HUDEP-2 (cell line): ENCODE measurements at regions not wholly inside any gene's neighbourhood (a gene's known extent, or its start where the extent isn't known, plus 50 kb on each side); places are given as distances from the start of the nearest gene placed in this dataset.
A peak's percentile ranks its signal among the peaks of the same experiment; 100 is the strongest.

Source experiments
- DNase-seq, 76 experiments: peaks; one replicate each; lab custom pipeline; 2025; ENCODE audit not compliant: unreplicated experiment in 76 of 76; lab: John Stamatoyannopoulos, UW

DNA sequence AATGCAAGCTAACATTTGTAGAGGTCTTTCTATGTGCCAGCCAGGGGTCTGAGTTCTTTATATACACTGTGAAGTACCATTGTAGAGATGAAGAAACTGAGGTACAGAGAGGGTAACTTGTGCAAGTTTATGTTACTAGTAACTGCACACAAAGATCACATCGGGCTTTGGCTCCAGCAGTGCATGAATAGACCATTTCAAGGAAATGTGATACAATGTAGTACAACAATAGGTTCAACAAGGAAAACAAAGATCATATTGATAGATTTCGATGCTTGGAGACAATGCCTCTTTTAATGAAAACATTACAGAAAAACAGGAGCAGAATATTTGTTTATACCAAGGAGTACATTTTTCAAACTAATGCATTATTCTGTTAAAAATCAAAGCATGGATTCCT lies 115.3 kb downstream of the POLR2M start:
- no peak for DNase-seq

DNA sequence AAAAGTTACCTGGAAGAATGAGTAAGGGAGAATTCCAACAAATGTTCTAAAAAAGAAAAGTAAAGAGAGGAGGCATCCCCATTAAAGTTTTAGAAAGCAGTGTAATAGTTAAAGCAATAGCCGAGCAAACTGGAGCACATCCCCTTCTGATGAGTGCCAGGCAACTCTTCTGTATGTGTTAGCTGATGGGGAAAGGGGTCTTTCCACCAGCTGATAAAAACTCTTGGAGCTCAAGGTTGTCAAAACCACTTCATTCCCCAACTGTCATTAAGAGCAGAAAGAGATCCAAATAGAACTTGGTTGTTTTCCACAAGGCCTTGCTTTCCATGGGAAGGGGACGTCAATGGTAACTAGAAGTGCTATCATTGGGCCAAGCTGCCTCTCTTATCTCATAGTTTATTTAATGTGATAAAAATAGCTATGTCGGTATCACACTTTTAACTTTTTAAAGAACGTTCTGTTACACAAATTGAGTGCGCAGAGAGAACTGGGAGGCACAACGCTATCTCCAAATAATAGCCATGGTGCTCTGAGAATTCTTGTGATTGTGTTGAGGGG lies 116.9 kb downstream of the POLR2M start:
- DNase-seq, result no peak

DNA sequence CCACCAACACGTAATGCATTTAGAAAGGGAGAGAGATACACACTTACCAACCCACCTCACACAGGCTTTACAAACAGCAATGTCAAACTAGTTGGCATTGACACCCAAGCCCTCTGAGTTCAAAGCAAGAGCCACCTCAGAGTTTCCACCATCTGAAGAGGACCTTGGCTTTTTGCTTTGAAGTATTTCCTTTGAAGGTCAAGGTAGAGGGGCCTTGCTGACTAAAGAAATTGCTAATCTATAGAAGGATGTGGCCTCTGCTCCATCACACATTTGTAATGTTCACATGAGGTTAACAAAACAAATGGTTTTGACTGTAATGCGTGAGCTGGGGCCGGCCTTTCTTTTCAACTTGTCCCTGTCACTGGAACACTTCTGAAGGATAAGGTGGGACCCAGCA lies 117.7 kb downstream of the POLR2M start:
- no peak for DNase-seq

DNA sequence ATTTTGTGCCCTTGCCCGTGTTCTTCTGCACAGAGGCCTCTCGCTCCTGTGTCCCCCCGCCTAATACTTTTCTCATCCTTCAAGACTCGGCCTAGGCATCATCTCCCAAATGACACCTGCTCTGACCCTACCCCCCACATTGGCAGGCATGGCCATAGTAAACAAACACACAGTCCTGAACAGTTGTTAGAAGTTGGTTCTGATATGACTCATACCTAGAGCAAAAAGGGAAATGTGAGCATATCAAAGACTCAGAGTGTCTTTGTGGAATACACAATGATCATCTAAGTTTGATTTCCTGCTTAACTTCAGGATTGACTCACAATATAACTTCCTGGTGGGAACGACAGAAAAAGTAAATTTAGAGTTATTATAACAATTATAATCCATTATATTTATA lies 120.5 kb downstream of the POLR2M start:
- no peak for DNase-seq

DNA sequence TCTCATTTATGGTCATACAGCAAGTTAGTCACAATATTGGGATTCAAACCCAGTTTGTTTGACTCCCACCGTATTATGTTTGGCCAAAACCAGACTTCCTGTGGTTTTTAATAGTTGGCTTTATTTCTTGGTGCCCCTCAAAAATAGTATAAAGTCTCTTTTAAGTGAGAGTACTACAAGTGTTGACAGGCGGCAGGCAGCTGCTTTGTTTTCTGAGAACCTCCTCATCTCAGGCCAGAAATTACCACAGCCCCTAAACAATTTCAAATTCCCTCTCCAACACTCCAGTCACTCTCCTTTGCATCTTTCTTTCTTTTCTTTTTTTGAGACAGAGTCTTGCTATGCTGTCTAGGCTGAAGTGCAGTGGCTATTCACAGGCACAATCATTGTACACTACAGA lies 121.5 kb downstream of the POLR2M start:
- no peak for DNase-seq

DNA sequence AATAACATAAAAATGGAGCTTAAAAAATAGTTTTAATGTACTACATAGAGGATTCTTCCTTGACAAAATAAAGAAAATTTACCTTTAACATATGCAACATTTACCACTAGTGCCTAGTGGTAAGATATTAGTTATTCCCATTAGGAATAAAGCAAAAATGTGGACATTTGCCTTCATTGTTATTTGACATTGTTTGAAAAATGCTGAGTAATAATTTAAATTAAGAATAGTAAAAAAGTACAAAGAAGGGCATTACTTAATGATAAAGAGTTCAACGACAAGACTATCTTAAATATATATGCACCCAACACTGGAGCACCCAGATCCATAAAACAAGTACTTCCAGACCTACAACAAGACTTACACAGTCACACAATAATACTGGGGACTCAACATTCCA lies 125.7 kb downstream of the POLR2M start:
- no peak for DNase-seq

DNA sequence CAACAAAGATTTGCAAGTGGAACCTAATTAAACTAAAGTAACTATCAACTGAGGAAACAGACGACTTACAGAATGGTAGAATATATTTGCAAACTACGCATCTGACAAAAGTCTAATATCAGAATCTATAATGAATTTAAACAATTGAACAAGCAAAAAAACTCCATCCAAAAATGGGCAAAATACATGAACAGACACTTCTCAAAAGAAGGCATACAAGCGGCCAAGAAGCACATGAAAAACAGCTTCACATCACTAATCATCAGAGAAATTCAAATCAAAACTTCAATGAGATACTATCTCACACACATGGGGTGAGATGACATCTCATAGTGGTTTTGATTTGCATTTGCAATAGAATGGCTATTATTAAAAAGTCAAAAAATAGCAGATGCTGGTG lies 128.6 kb downstream of the POLR2M start:
- no peak for DNase-seq

DNA sequence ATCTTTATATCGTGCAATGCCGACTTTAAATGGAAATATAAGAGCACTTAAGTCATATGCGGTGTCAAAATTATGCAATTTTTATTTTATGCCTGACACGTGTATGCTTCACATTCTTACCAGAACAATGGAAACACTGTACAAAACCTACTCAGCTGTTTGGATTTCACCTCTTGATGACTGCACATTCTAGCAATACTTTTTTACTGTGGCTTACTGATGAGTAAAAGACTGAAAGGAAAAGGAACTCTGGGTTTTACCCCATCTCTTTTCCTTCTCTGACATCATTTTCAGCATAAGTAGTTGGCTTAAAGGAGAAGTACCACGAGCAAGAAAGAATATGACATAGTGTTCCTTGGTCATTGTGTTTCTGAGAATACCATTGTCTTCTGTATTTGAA lies 142.8 kb downstream of the POLR2M start:
- DNase-seq, result no peak

DNA sequence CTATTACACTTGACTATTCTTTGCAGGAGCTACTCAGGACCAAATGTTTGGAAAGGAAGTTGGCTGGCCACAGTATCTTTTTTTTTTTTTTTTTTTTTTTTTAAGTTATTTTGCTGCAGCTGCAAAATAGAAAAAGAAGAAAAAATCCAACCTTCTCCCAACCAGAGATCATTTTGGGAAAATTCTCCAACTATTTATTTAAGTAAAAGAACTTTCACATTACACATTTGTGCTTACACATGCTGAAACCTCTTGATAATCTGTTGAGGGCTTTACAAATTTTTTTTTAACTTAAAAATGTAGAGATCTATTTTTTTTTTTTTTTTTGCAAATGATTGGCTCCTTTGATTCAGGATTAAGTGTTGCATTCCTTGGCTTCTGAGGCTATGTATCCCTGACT lies 148.0 kb downstream of the POLR2M start:
- DNase-seq, result no peak

DNA sequence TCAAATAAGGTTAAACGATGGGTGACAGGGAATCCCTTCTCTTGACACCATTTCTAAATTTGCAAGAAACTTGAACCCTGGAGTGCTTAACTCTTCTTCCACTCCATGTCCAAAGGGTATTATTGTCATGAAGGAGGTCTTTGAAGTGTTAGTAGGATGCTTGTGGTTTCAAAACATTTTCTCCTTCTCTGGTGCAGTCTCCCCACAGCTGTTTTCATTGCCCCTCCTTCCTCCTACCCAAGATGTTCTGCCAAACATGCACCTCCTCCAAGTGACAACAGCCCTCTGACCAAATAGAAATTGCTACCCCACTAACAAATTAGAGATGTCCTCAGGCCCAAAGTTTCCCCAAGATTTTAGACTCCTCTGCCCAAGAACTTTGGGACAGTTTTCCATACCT lies 151.4 kb downstream of the POLR2M start:
- DNase-seq, result no peak

DNA sequence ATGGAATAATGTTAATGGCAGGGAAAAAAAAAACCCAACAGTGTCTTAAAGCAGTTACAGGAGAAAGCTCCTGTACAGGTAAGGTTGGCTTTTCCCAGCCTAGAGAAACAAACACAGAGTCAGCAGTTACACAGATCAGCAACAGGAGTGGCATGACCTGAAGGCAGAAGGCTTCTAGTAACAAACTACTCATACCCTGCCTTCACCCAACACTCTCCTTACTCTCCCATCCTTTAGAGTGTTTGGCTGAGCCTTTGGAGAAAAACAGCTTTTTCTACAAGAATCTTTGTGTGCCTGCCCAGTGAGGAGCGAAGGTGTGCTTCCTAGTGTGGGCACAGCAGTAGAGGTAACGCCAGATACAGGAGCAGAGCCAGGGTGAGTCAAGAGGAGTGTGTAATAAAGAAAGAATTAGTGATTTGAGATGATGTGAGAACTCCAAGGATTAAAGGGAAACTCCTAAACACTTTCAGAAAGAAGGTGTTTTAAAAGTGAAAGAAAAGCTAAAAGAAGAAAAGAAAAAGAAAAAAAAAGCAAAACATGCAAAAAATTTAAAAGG lies 152.7 kb downstream of the POLR2M start:
- no peak for DNase-seq

DNA sequence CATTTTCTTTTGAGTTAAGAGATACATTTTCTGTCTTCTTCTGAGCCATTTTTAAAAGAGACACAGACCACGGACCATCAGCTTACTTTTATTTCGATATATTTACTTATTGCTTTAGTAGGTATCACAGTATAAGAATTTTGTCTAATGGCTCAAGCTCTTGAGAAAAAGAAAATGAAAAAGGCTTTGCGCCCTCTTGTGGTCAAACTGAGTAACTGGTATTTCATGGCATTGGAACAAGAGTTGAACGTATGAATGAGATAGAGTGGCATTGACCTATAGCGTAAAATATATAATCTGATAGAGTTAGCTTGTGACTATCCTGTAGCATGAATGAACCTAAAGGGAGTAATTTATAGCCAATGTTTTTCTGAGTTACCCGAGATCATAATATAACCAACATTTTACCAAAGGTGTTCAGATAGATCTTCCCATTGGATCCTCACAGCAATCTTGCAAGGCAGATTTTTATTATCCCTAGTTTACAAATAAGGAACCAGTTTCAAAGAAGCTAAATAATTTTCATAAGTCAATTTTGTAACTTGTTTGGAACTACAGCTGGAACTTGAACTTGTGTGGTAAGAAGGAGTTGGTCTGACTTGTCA lies 154.6 kb downstream of the POLR2M start:
- DNase-seq, result peak in 27 of 76 experiments; percentile 1 to 51 (median 23)

DNA sequence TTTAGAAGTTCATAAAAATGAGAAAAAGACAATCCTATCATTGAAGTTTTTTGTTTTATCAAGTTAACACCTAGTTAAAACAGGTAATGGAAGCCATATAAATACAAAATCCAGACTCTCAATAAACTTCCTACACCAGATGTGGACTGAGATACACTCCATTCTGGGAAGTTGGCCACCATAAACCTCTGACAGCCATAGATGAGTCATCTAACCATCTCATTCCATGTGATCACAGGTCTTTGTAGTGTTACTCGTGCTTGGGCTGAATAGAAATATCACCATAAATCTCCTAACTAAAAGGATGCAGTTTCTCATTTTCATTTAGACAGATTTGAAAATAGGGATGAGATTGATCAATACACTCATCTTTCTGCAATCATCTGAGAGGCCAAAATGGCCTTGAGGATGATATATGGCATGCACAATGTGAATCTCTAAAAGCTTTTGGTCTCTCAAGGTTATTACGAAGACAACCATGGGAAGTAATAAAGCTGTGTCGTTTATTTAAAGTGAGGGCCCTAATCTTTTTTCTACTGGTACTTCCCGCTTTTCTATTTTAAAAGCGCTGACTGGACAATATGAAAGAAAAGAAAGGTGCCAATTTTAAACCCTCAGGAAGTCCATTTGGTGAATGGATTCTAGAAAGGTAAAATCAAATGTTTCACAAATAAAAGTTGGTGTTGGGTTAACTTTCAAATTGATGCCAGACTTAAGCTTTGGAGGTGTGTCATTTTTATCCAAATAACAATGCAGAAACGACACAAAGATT lies 155.5 kb downstream of the POLR2M start:
- DNase-seq, result no peak

DNA sequence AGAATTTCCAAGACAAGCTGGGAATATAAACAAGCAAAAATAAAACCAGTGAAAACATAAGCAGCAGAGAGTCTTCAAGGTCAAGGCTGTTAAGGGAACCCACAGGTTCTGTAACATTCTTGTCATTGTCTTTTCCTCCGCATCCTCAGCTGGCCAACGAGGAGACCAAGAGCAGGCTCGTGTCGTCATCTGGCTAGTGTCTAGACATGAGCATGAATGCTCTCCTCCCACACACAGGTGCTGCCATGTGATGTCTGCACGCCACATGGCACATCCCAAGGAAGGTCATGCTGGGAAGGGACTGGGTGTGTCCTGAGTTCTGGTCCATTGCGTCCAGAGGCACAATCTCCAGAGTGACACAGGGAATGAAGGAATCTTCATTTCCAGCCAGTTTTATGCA lies 156.2 kb downstream of the POLR2M start:
- DNase-seq, result no peak

DNA sequence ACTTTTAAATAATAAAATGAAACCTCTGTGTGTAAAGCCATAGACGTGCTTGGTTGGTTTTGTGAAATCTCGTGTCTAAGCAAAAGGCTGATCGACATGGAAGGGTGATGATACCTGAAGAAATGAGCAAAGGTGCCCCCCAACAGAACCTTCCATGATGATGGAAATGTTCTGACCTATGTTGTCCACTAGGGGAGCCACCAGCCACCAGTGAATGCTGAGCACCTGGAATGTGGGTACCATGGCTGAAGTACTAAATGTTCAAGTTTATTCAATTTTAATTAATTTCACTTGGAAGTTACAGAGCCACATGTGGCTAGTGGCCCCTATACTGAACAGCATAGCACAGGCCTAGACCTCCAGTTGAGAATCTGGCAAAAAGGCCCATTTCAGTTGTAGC lies 158.8 kb downstream of the POLR2M start:
- DNase-seq, result peak in 1 of 76 experiments; percentile 3

DNA sequence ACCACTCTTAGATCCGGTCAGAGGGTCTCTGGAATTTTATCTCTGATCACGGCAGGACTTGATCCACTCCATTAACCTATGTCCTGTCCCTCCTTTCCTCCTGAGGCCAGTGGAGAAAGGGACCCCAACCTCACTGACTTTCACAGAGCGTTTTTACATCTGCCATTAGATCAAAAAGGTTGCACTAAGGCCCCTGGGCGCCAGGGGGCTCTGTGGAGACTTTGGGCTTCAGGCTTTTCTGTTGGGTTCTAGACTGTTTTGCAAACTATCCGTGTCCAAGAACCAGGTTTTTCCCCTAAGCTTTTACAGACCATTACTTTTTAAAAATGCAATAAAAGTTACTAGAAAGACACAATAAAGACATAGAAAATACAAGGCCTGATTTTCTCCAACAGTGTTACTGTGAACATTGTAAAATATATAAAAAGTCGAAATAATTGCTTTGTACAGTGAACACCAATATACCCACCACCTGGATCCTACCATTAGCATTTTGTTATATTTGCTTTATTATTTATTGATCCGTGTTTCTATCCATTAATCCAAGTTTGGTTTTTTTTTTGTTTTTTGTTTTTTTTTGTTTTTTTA lies 159.7 kb downstream of the POLR2M start:
- peak in 49 of 76 experiments; percentile 1 to 51 (median 23) for DNase-seq

DNA sequence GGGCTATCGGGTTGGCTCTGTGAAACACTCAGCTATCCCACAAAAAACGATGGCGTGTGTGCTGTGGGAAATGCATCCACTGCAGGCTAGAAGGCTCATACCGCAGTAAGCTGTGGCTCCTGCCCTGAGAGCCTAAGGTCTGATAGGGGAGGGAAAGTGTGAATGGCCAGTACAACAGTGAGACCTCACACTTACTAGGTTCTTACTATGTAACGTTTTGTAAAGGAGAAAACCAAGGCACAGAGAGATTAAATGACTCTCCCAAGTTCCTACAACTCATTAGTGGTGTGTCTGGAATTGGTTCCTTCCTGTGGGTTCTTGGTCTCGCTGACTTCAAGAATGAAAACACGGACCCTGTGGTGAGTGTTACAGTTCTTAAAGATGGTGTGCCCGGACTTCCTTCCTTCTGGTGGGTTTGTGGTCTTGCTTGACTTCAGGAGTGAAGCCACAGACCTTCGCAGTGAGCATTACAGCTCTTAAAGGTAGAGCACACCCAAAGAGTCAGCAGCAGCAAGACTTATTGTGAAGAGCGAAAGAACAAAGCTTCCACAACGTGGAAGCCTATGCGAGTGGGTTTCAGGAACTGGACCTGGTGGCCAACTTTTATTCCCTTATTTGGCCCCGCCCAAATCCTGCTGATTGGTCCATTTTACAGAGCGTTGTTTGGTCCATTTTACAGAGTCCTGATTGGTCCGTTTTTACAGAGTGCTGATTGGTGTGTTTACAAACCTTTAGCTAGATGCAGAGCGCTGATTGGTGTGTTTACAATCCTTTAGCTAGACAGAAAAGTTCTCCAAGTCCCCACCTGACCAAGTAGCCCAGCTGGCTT lies 161.7 kb downstream of the POLR2M start:
- DNase-seq, result no peak

DNA sequence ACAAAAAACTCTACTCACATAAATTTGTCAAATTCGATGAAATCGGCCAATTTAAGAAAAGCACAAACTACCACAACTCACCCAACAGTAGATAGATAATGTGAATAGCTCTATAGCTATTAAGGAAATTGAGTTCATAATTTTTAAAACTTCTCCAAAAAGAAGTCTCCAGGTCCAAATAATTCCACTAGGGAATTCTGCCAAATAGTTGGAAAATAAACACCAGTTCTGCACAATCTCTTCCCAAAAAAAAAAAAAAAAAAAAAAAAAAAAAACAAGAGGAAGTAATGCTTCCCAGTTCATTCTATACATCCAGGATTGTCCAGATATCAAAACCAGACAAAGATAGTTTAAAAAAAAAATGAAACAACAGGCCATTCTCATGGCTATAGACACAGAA lies 164.2 kb downstream of the POLR2M start:
- no peak for DNase-seq

DNA sequence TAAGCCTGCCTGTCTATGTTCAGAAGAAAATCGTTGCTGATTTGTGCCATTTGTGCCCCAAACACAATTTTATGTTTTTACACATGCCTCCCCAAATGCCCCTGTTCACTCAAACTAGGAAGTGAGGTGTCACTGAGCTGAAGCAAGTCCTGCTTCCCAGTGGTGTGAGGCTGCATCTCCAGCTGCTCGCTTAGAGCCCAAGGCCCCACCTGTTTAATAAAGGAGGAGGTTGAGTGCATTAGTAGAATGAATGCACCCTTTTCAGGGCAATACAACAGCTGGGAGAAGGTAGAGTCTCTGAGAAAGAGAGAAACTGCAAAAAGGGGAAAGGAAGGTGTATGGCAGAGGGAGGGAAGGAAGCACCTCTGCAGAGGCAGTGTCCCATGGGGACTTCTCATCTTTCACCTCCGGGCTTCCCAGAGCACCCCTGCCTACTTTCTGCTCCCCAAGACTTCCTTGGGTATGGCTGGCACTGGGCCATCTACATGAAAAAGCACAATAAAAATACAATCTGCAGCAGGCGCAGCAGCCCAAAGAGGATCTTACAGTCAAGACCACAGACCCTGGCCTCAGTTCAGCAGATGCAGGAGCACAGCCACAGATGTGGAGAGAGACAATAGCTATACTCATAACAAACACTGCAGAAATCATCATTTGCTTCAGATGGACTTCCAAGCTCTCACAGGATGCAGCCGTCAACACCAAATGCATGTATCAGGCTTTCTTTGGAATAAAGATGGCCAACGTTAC lies 165.9 kb downstream of the POLR2M start:
- DNase-seq, result no peak
